ENCODE measurements at regions not wholly inside any gene's neighbourhood (a gene's known extent, or its start where the extent isn't known, plus 50 kb on each side); places are given as distances from the start of the nearest gene placed in this dataset.
"Not testable (repeated sequence)": the region's sequence is repeated elsewhere in the genome, so short reads cannot be mapped to it uniquely, and the experiment has no call there.

DNA sequence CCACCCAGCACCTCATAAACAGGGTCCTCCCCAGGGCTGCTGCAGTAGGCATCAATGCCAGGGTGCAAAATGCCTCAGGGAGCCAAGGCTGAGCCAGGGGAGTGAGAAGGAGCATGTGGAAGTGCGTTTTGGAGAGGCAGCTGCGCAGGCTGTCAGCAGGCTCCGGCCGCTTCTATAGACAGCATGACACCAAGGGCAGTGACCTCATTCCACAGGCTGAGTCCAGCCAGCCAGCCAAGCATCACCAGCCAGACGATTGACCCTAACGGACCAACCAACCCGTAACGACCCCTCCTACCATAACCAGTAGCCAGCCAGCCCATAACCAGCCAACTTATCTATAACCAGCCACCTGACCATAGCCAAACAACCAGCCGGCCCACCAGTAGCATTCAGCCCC is 3959.8 kb upstream of the TPTE start:
- not testable (repeated sequence) for H3K27ac ChIP-seq (ENCODE audit: insufficient read length, low read depth, low read length); H3K27me3 ChIP-seq (ENCODE audit: insufficient read depth, low read length); H4K8ac ChIP-seq (replicated peaks; ENCODE audit: insufficient read length, low read depth, low read length); H3K56ac ChIP-seq (ENCODE audit: insufficient read length, low read depth, low read length); H3K14ac ChIP-seq (ENCODE audit: insufficient read depth, low read length); H2BK15ac ChIP-seq (ENCODE audit: low read depth, low read length); H3K79me1 ChIP-seq (ENCODE audit: insufficient read depth, low read depth, low read length, poor library complexity, severe bottlenecking); H3K27ac Mint-ChIP-seq; H2AFZ ChIP-seq (ENCODE audit: low read length); H3K4me2 ChIP-seq (ENCODE audit: insufficient read depth, insufficient read length, low read length); H3K23ac ChIP-seq (ENCODE audit: insufficient read length, low read depth, low read length); H3K9me3 Mint-ChIP-seq; H3K9me3 ChIP-seq (ENCODE audit: control insufficient read depth, low read depth, low read length); H4K5ac ChIP-seq (ENCODE audit: insufficient read length, low read depth, low read length); H4K91ac ChIP-seq (ENCODE audit: insufficient read length, low read depth, low read length); H3K79me2 ChIP-seq (ENCODE audit: insufficient read depth, low read length); H3K18ac ChIP-seq (ENCODE audit: insufficient read length, low read depth, low read length); H2BK20ac ChIP-seq (ENCODE audit: low read depth, low read length, poor library complexity, severe bottlenecking); DNase-seq; H2BK120ac ChIP-seq (ENCODE audit: low read depth, low read length, poor library complexity, severe bottlenecking); H3T11ph ChIP-seq (ENCODE audit: low read length); H3K4me1 Mint-ChIP-seq; H2AK5ac ChIP-seq (ENCODE audit: insufficient read length, low read length); H3K36me3 Mint-ChIP-seq (ENCODE audit: insufficient read depth in 1 of 3, low read depth in 3 of 3); H3K27me3 Mint-ChIP-seq (ENCODE audit: low read depth); H2BK12ac ChIP-seq (ENCODE audit: insufficient read length, low read depth, low read length); H4K20me1 ChIP-seq (ENCODE audit: control insufficient read depth, insufficient read depth, insufficient read length); H3K4me1 ChIP-seq (ENCODE audit: insufficient read depth, low read length); H3K23me2 ChIP-seq (ENCODE audit: insufficient read length, low read depth, low read length, poor library complexity, severe bottlenecking); H3K9ac ChIP-seq (ENCODE audit: extremely low read depth, insufficient read length, low read length); H3K4ac ChIP-seq (ENCODE audit: low read depth, low read length); H2BK5ac ChIP-seq (ENCODE audit: insufficient read length, low read length); H3K4me3 Mint-ChIP-seq
- no CpG with 5 or more reads among the region's 9 CpGs for WGBS (ENCODE audit: extremely low coverage, insufficient read length, low lambda C conversion rate)

DNA sequence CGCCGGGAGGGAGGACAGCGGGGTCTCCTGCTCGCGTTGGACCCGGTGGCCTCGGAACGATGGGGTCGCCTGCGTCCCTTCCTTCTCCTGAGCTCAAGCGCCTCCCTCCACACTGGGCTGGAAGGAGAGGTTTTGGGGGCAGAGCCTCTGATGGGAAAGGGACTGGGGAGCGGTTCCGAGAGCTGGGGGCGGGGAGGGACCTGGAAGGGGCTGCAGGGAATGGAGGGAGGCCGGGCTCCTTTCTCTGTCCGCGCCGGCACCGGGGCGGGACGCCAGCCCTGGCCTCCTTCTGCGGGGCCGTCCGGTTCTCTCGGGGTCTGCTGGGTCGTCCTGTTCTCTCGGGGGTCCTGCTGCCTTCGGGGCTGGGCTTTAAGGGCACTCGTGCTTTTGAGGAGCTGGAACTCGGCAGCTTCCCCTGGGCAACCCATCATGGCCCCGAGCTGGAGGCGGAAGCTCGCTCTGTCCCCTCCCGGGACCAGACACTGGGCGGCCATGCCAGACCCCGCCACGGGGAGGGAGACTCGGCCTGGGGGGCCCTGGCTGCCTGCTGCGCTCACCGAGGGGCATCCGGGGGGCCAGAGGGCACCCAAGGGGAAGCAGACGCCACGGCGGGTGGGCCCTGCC is 3956.7 kb upstream of the TPTE start:
- not testable (repeated sequence) for H2BK5ac ChIP-seq (ENCODE audit: insufficient read length, low read length); H4K20me1 ChIP-seq (ENCODE audit: control insufficient read depth, insufficient read depth, insufficient read length); H3K79me1 ChIP-seq (ENCODE audit: insufficient read depth, low read depth, low read length, poor library complexity, severe bottlenecking); H3K56ac ChIP-seq (ENCODE audit: insufficient read length, low read depth, low read length); H3K9ac ChIP-seq (ENCODE audit: extremely low read depth, insufficient read length, low read length); H2BK20ac ChIP-seq (ENCODE audit: low read depth, low read length, poor library complexity, severe bottlenecking); H3K9me3 ChIP-seq (ENCODE audit: control insufficient read depth, low read depth, low read length); H3K23me2 ChIP-seq (ENCODE audit: insufficient read length, low read depth, low read length, poor library complexity, severe bottlenecking); H2BK120ac ChIP-seq (ENCODE audit: low read depth, low read length, poor library complexity, severe bottlenecking); H3K36me3 Mint-ChIP-seq (ENCODE audit: insufficient read depth in 1 of 3, low read depth in 3 of 3); DNase-seq; H3K27me3 Mint-ChIP-seq (ENCODE audit: low read depth); H3K27ac ChIP-seq (ENCODE audit: insufficient read length, low read depth, low read length); H3K27me3 ChIP-seq (ENCODE audit: insufficient read depth, low read length); H3K4me3 Mint-ChIP-seq; H3K4me1 ChIP-seq (ENCODE audit: insufficient read depth, low read length); H4K8ac ChIP-seq (replicated peaks; ENCODE audit: insufficient read length, low read depth, low read length); H3K23ac ChIP-seq (ENCODE audit: insufficient read length, low read depth, low read length); H3K4me2 ChIP-seq (ENCODE audit: insufficient read depth, insufficient read length, low read length); H3T11ph ChIP-seq (ENCODE audit: low read length); H2AK5ac ChIP-seq (ENCODE audit: insufficient read length, low read length); H3K18ac ChIP-seq (ENCODE audit: insufficient read length, low read depth, low read length); H3K14ac ChIP-seq (ENCODE audit: insufficient read depth, low read length); H4K5ac ChIP-seq (ENCODE audit: insufficient read length, low read depth, low read length); H3K79me2 ChIP-seq (ENCODE audit: insufficient read depth, low read length); H2BK12ac ChIP-seq (ENCODE audit: insufficient read length, low read depth, low read length); H4K91ac ChIP-seq (ENCODE audit: insufficient read length, low read depth, low read length); H3K4ac ChIP-seq (ENCODE audit: low read depth, low read length); H2AFZ ChIP-seq (ENCODE audit: low read length); H2BK15ac ChIP-seq (ENCODE audit: low read depth, low read length); H3K4me1 Mint-ChIP-seq; H3K9me3 Mint-ChIP-seq; H3K27ac Mint-ChIP-seq
- WGBS (ENCODE audit: extremely low coverage, insufficient read length, low lambda C conversion rate), result no CpG with 5 or more reads among the region's 44 CpGs
